GM19463 (cell line): ENCODE measurements at regions not wholly inside any gene's neighbourhood (a gene's known extent, or its start where the extent isn't known, plus 50 kb on each side); places are given as distances from the start of the nearest gene placed in this dataset.

Experiments
- ATAC-seq: cut with Tn5 transposase; IDR thresholded peaks from one replicate; pipeline ENCODE4 v1.9.1; 2021; ENCODE audit warnings: mild to moderate bottlenecking, moderate library complexity; ENCODE audit not compliant: unreplicated experiment

GRCh38 chr2:20523073-20523798 lies 76.4 kb downstream of the RHOB start:
- ATAC-seq: no peak

- ATAC-seq: no peak
These were observed 76.9 kb downstream of the RHOB start for GRCh38 chr2:20523799-20524187.

GRCh38 chr2:20524412-20525040 lies 77.7 kb downstream of the RHOB start:
- ATAC-seq: peak; percentile 60

- peak; percentile 86 for ATAC-seq
These were observed 78.5 kb downstream of the RHOB start for GRCh38 chr2:20525041-20526035.

GRCh38 chr2:20526160-20526559 lies 79.3 kb downstream of the RHOB start:
- no peak for ATAC-seq

GRCh38 chr2:20526708-20527107 lies 79.8 kb downstream of the RHOB start:
- no peak for ATAC-seq

- no peak for ATAC-seq
These were observed 81.8 kb downstream of the RHOB start for GRCh38 chr2:20528713-20529112.

GRCh38 chr2:20530520-20530919 lies 83.6 kb downstream of the RHOB start:
- no peak for ATAC-seq

- no peak for ATAC-seq
These were observed 84.9 kb downstream of the RHOB start for GRCh38 chr2:20531633-20532262.

GRCh38 chr2:20532634-20533437 lies 86.0 kb downstream of the RHOB start:
- no peak for ATAC-seq

GRCh38 chr2:20533993-20534622 lies 87.2 kb downstream of the RHOB start:
- ATAC-seq: no peak

- no peak for ATAC-seq
These were observed 88.3 kb downstream of the RHOB start for GRCh38 chr2:20534913-20535801.

- no peak for ATAC-seq
These were observed 89.9 kb downstream of the RHOB start for GRCh38 chr2:20536619-20537422.

GRCh38 chr2:20537423-20538307 lies 90.8 kb downstream of the RHOB start:
- ATAC-seq: no peak

- no peak for ATAC-seq
These were observed 91.6 kb downstream of the RHOB start for GRCh38 chr2:20538308-20539132.

GRCh38 chr2:20539133-20539719 lies 92.4 kb downstream of the RHOB start:
- ATAC-seq: no peak
